GM12875 (cell line): ENCODE measurements at regions not wholly inside any gene's neighbourhood (a gene's known extent, or its start where the extent isn't known, plus 50 kb on each side); places are given as distances from the start of the nearest gene placed in this dataset.

Experiments used
- H3K4me3 ChIP-seq: one replicate; pipeline ENCODE4 v1.5.1; 2011; ENCODE audit warnings: low read depth, low read length, control low read depth
- CTCF ChIP-seq: IDR thresholded peaks from 2 replicates; pipeline ENCODE4 v1.5.1; 2011; ENCODE audit warnings: low read depth, mild to moderate bottlenecking, control low read depth, inconsistent platforms, low read length, moderate library complexity, borderline replicate concordance; ENCODE audit not compliant: insufficient read depth

DNA sequence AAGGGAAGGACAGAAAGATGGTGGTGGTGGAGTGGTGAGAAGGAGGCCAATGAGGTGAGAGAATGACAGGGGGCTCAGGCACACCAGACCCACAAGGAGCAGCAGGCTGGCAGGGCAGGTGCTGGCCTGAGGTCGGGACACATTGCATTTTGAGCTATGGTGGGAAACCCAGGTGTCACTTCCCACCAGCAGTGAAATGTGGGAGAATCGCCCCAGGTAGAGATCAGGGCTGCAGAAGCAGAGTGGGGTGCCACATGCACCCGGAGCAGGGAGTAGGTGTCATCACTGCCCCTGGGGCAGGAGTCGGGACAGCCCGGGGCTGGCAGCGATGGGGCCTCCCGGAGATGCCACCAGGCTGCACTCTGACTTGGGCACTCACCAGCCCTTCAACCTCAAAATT lies 315.8 kb downstream of the BCL11B start:
- TF ChIP-seq CTCF: no peak
- H3K4me3 ChIP-seq: no peak overlapping the region

DNA sequence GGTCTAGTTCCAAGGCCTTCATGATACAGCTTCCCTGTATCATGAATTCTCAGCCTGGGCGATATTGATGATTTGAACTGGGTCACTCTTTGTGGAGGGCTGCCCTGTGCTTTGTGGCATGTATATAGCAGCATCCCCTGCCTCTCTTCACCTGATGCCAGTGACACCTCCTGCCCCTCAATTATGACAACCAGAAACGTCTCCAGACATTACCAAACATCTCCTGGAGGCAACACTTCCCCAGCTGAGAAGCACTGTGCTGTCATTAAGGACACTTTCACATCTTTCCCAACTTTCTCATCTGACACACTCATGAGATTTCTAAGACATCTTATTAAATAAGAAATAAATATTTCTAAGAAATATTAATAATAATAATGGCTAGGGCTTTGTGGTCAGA lies 315.3 kb downstream of the BCL11B start:
- TF ChIP-seq CTCF: no peak
- no peak overlapping the region for H3K4me3 ChIP-seq

GRCh38 chr14:98957211-98958047 lies 314.6 kb downstream of the BCL11B start:
- TF ChIP-seq CTCF: no peak
- no peak overlapping the region for H3K4me3 ChIP-seq

GRCh38 chr14:98958048-98958631 lies 313.9 kb downstream of the BCL11B start:
- no peak overlapping the region for H3K4me3 ChIP-seq
- no peak for TF ChIP-seq CTCF

DNA sequence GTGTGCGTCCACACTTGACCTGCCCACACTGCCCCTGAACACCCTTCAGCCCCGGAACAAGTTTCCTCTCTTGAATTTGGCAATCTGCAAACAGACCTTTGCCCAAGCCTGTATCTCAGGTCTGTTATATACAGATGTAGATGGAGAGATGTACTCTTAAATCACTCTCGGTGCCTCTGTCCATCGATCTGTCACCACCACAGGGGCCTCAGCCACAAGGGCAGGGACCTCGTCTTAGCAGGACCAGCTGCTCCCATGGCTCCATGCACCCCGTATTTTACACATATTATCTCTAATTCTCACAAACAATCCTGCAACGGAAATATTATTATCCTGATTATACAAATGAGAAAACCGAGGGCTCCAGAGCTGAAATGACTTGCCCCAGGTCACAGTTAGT lies 313.4 kb downstream of the BCL11B start:
- TF ChIP-seq CTCF: no peak
- no peak overlapping the region for H3K4me3 ChIP-seq

- TF ChIP-seq CTCF: no peak
These were observed 312.6 kb downstream of the BCL11B start for GRCh38 chr14:98959410-98959809.

More at GRCh38 chr14:98959410-98959809, 312.6 kb downstream of the BCL11B start:
- H3K4me3 ChIP-seq: no peak overlapping the region
